OCI-LY3 (cell line): ENCODE measurements at regions not wholly inside any gene's neighbourhood (a gene's known extent, or its start where the extent isn't known, plus 50 kb on each side); places are given as distances from the start of the nearest gene placed in this dataset.

ENCODE experiments used
- EZH2phosphoT487 ChIP-seq: fragments of 200-600 bp; shearing (Covaris generic); IDR thresholded peaks from 2 replicates; pipeline ENCODE4 v1.6.1; 2018; ENCODE audit warnings: antibody characterized with exemption, mixed run types, low read depth
- TF ChIP-seq, protein P1 (sequence below): fragments of 200-600, 300-600 bp; sonication (generic); IDR thresholded peaks from 2 replicates; pipeline ENCODE4 v1.5.1; 2014; ENCODE audit warnings: antibody characterized with exemption, low read length, low read depth

DNA sequence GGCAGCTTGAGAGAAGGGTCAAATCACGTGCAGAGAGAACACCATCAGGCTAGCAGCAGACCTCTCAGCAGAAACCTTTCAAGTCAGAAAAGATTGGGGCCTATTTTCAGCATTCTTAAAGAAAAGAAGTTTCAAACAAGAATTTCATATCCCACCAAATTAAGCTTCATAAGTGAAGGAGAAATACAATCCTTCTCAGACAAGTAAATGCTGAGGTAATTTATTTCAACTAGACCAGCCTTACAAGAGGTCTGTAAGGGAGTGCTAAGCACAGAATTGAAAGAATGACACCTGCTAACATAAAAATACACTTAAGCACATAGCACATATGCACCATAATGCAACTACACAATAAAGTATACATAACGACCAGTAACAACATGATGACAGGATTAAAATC, 693.9 kb downstream of the NYAP2 start:
- TF ChIP-seq, protein P1, sequence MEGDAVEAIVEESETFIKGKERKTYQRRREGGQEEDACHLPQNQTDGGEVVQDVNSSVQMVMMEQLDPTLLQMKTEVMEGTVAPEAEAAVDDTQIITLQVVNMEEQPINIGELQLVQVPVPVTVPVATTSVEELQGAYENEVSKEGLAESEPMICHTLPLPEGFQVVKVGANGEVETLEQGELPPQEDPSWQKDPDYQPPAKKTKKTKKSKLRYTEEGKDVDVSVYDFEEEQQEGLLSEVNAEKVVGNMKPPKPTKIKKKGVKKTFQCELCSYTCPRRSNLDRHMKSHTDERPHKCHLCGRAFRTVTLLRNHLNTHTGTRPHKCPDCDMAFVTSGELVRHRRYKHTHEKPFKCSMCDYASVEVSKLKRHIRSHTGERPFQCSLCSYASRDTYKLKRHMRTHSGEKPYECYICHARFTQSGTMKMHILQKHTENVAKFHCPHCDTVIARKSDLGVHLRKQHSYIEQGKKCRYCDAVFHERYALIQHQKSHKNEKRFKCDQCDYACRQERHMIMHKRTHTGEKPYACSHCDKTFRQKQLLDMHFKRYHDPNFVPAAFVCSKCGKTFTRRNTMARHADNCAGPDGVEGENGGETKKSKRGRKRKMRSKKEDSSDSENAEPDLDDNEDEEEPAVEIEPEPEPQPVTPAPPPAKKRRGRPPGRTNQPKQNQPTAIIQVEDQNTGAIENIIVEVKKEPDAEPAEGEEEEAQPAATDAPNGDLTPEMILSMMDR = no peak
- no peak for TF ChIP-seq EZH2phosphoT487
